ENCODE measurements at regions not wholly inside any gene's neighbourhood (a gene's known extent, or its start where the extent isn't known, plus 50 kb on each side); places are given as distances from the start of the nearest gene placed in this dataset.

DNA sequence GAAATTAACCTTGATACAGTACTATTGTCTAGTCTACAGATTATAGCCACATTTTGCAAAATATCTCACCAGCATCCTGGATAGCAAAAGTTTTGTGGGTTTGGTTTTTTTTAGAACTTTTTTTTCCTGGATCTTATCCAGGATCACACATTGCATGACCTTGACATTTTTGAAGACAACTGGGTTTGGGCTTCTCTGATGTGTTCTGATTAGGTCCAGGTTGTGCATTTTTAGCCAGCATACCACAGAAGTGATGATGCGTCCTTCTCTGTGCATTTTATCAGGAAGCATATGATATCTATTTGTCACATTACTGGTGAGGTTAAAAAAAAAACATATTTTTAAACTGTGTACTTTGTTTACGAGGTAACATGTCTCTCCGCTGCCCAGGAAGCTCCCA, 221.0 kb upstream of the OSR1 start:
- DNase-seq (ENCODE audit: unreplicated experiment): no peak
- intact Hi-C loops (cut with micrococcal nuclease): no loop called here
- no peaks in the 10 kb centered on the region for H3K9me3 Mint-ChIP-seq (ENCODE audit: unreplicated experiment)
- ChIA-PET CTCF (interaction anchor here (0.6 to 0.7 kb wide), 2 partner anchors 76 to 82 kb away, joined by 3 to 4 read pairs; no protein-coding TSS in a partner anchor), POLR2A (no interaction called here)
- H3K27ac Mint-ChIP-seq (ENCODE audit: low read depth, unreplicated experiment): no peak overlapping the region
- H3K27me3 Mint-ChIP-seq (ENCODE audit: insufficient read depth, unreplicated experiment): no peaks in the 10 kb centered on the region
- H3K36me3 Mint-ChIP-seq (ENCODE audit: insufficient read depth, unreplicated experiment): no peaks in the 10 kb centered on the region
- peaks cover 21% of the 10 kb centered on the region for H3K4me1 Mint-ChIP-seq (ENCODE audit: insufficient read depth, unreplicated experiment)
- H3K4me3 Mint-ChIP-seq (ENCODE audit: unreplicated experiment): no peak overlapping the region
- BruUV-seq (replicated peaks): no TSS peak
- TF ChIP-seq CTCF (IDR thresholded peaks at IDR 0.05; ENCODE audit: unreplicated experiment): no peak

DNA sequence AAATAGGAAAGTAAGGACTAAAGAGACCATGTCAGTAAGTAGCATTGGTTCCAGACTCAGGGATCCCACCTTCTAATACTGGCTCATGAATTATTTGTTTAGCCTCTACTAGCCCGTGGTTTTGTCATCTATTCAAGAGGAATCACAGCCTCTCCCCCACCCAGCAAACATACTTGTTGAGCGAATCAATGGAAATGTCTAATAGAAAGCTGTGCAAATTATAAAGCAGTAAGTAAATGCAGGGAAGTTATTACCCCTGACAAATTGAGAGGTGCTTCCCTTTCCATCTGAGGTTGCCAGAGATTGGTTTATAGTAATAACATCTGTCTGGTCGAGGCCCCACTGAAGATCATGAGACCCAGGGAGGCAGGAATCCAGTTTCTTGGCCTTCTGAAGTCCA, 219.3 kb upstream of the OSR1 start:
- no peak for DNase-seq (ENCODE audit: unreplicated experiment)
- intact Hi-C loops (cut with micrococcal nuclease): loop anchor here (2.0 kb wide), 1 partner anchor 71 kb away; no protein-coding TSS in a partner anchor
- BruUV-seq (replicated peaks): no TSS peak
- no peaks in the 10 kb centered on the region for H3K27me3 Mint-ChIP-seq (ENCODE audit: insufficient read depth, unreplicated experiment)
- CTCF ChIA-PET: no interaction called here
- no peaks in the 10 kb centered on the region for H3K36me3 Mint-ChIP-seq (ENCODE audit: insufficient read depth, unreplicated experiment)
- H3K27ac Mint-ChIP-seq (ENCODE audit: low read depth, unreplicated experiment): no peak overlapping the region
- no peaks in the 10 kb centered on the region for H3K9me3 Mint-ChIP-seq (ENCODE audit: unreplicated experiment)
- no peak for TF ChIP-seq CTCF (IDR thresholded peaks at IDR 0.05; ENCODE audit: unreplicated experiment)
- peaks cover 21% of the 10 kb centered on the region for H3K4me1 Mint-ChIP-seq (ENCODE audit: insufficient read depth, unreplicated experiment)
- H3K4me3 Mint-ChIP-seq (ENCODE audit: unreplicated experiment): no peak overlapping the region
- POLR2A ChIA-PET: interaction anchor here (0.6 to 0.9 kb wide), 4 partner anchors 24 to 73 kb away, joined by 3 to 4 read pairs (median 3); no protein-coding TSS in a partner anchor

- CTCF ChIA-PET: no interaction called here
- POLR2A ChIA-PET: interaction anchor here (0.6 to 2.2 kb wide), 7 partner anchors 10 to 226 kb away, joined by 3 to 8 read pairs (median 3); no protein-coding TSS in a partner anchor
- Mint-ChIP-seq H3K36me3 (ENCODE audit: insufficient read depth, unreplicated experiment) (no peaks in the 10 kb centered on the region), H3K9me3 (ENCODE audit: unreplicated experiment) (no peaks in the 10 kb centered on the region), H3K27ac (ENCODE audit: low read depth, unreplicated experiment) (peak overlapping the region; percentile 19), H3K27me3 (ENCODE audit: insufficient read depth, unreplicated experiment) (no peaks in the 10 kb centered on the region), H3K4me1 (ENCODE audit: insufficient read depth, unreplicated experiment) (peaks cover 21% of the 10 kb centered on the region), H3K4me3 (ENCODE audit: unreplicated experiment) (no peak overlapping the region)
- TF ChIP-seq CTCF (IDR thresholded peaks at IDR 0.05; ENCODE audit: unreplicated experiment): no peak
- peak; percentile 90 for DNase-seq (ENCODE audit: unreplicated experiment)
- no TSS peak for BruUV-seq (replicated peaks)
- intact Hi-C loops (cut with micrococcal nuclease): loop anchor here (2.0 kb wide), 1 partner anchor 72 kb away; no protein-coding TSS in a partner anchor
Measured at GRCh38 chr2:19576411-19576810, 218.0 kb upstream of the OSR1 start.

DNA sequence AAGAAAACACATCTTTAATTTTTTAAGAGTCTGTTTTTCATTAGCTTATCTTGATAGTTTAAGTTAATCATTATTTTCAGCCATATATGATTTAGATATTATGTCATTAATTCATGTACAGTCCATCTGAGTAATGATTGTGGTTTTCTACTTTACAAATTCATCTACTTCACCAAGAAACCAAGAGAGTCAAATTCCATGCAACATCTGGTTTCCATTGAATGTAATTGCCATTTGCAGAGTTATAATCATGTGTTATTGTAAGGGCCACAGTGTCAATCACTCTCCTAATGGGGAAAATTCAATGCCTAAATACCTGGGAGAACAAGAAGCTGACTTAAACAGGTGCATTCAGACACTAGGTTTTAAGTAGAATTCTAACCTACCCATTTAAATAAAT, 217.2 kb upstream of the OSR1 start:
- no peak overlapping the region for H3K4me3 Mint-ChIP-seq (ENCODE audit: unreplicated experiment)
- POLR2A ChIA-PET: interaction anchor here (0.5 to 2.2 kb wide), 8 partner anchors 9 to 262 kb away, joined by 3 to 8 read pairs (median 3); no protein-coding TSS in a partner anchor

More for the DNA sequence above, 217.2 kb upstream of the OSR1 start:
- no peak for TF ChIP-seq CTCF (IDR thresholded peaks at IDR 0.05; ENCODE audit: unreplicated experiment)
- Mint-ChIP-seq H3K27me3 (ENCODE audit: insufficient read depth, unreplicated experiment) (no peaks in the 10 kb centered on the region), H3K4me1 (ENCODE audit: insufficient read depth, unreplicated experiment) (peaks cover 21% of the 10 kb centered on the region), H3K27ac (ENCODE audit: low read depth, unreplicated experiment) (no peak overlapping the region), H3K36me3 (ENCODE audit: insufficient read depth, unreplicated experiment) (no peaks in the 10 kb centered on the region), H3K9me3 (ENCODE audit: unreplicated experiment) (no peaks in the 10 kb centered on the region)
- CTCF ChIA-PET: interaction anchor here (1.7 kb wide), 1 partner anchor 32 kb away, joined by 4 read pairs; no protein-coding TSS in a partner anchor
- no peak for DNase-seq (ENCODE audit: unreplicated experiment)
- no TSS peak for BruUV-seq (replicated peaks)
- intact Hi-C loops (cut with micrococcal nuclease): loop anchor here (2.0 kb wide), 1 partner anchor 73 kb away; no protein-coding TSS in a partner anchor
